HepG2 (cell line): ENCODE measurements at regions not wholly inside any gene's neighbourhood (a gene's known extent, or its start where the extent isn't known, plus 50 kb on each side); places are given as distances from the start of the nearest gene placed in this dataset.
A peak's percentile ranks its signal among the peaks of the same experiment; 100 is the strongest.

ENCODE experiments used
- ATAC-seq: fragments of 200-7000 bp; cut with Tn5 transposase; 3 replicates; pipeline ENCODE4 v1.9.1; 2020; ENCODE audit warnings: mild to moderate bottlenecking, moderate library complexity
- BruUV-seq: library from RNA; stranded (reverse); fragments of 400-500 nt; replicated peaks from 2 replicates; lab custom pipeline; 2021; lab: Mats Ljungman, UMichigan
- CTCF ChIA-PET: fragments of 300-600 bp; formaldehyde crosslinking; extraction: SDS; loops from one replicate; lab custom pipeline; 2021; ENCODE audit warnings: low total read pairs, inconsistent platforms, low intra/inter-chr PET ratio; lab: Yijun Ruan, JAX
- POLR2A ChIA-PET: fragments of 350-600 bp; sonication (Branson Sonifier 250); formaldehyde crosslinking; loops from one replicate; lab custom pipeline; 2020; ENCODE audit warnings: antibody characterized with exemption, inconsistent platforms; lab: Yijun Ruan, JAX
- DNase-seq: peaks from one replicate; pipeline ENCODE4 v3.0.0-alpha.2; 2015; ENCODE audit warnings: low spot score
- FAIRE-seq: peaks from 3 replicates; lab custom pipeline; 2011; peaks lifted over from hg19 to GRCh38; lab: Jason Lieb, UNC
- H2AFZ ChIP-seq: one replicate; pipeline ENCODE4 v1.6.1; 2011; ENCODE audit warnings: low read length, inconsistent platforms
- H3K27ac ChIP-seq: fragments of 300-600 bp; 3 replicates; pipeline ENCODE4 v1.8.0; 2011; ENCODE audit warnings: mixed run types, mild to moderate bottlenecking, mixed read lengths, low read length, inconsistent platforms; ENCODE audit not compliant: insufficient read depth; ENCODE audit errors: extremely low read length
- H3K27me3 ChIP-seq, 2 experiments: fragments of 200-600 bp in 1 of 2; 2 replicates in 1 of 2; 3 replicates in 1 of 2; pipeline versions ENCODE4 v1.6.0 to v1.8.0; 2011; ENCODE audit warnings: low read length in 2 of 2, mild to moderate bottlenecking in 2 of 2, moderate library complexity in 2 of 2, inconsistent platforms in 1 of 2; ENCODE audit not compliant: insufficient read depth in 2 of 2, control insufficient read depth in 1 of 2
- H3K36me3 ChIP-seq, 2 experiments: fragments of 200-600 bp in 1 of 2; replicated peaks in 1 of 2; 2 replicates in 1 of 2; 3 replicates in 1 of 2; pipeline versions ENCODE4 v1.5.1 to v1.8.0; 2011; ENCODE audit warnings: low read length in 2 of 2, inconsistent platforms in 1 of 2; ENCODE audit not compliant: insufficient read depth in 2 of 2, control insufficient read depth in 1 of 2
- H3K4me1 ChIP-seq: 2 replicates; pipeline ENCODE4 v1.5.1; 2012; ENCODE audit warnings: low read length, inconsistent platforms; ENCODE audit not compliant: insufficient read depth
- H3K4me2 ChIP-seq: 2 replicates; pipeline ENCODE4 v1.6.0; 2011; ENCODE audit warnings: low read depth, low read length, inconsistent platforms
- H3K4me3 ChIP-seq, 3 experiments: fragments of 200-600 bp in 1 of 3; sonication (generic), shearing (Covaris generic) in 1 of 3; replicated peaks in 1 of 3; 2 replicates each; pipeline ENCODE4 v1.5.1; 2011 to 2016; ENCODE audit warnings: low read length in 3 of 3, inconsistent platforms in 2 of 3, low read depth in 2 of 3, mild to moderate bottlenecking in 2 of 3, control low read depth in 1 of 3, mixed read lengths in 1 of 3; ENCODE audit not compliant: insufficient read depth in 1 of 3
- H3K79me2 ChIP-seq: one replicate; pipeline ENCODE4 v1.6.1; 2011; ENCODE audit warnings: low read length, inconsistent platforms; ENCODE audit not compliant: insufficient read depth
- H3K9ac ChIP-seq: 2 replicates; pipeline ENCODE4 v1.6.0; 2011; ENCODE audit warnings: mild to moderate bottlenecking, low read depth, low read length, inconsistent platforms; ENCODE audit not compliant: insufficient read depth
- H3K9me3 ChIP-seq: 2 replicates; pipeline ENCODE4 v1.5.1; 2012; ENCODE audit warnings: mild to moderate bottlenecking, low read length
- H4K20me1 ChIP-seq: 2 replicates; pipeline ENCODE4 v1.6.0; 2011; ENCODE audit warnings: inconsistent platforms, mild to moderate bottlenecking, low read length, moderate library complexity; ENCODE audit not compliant: insufficient read depth
- CTCF ChIP-seq: sonication (generic); formaldehyde crosslinking; IDR thresholded peaks from 2 replicates; pipeline ENCODE4 v1.5.0; 2020; ENCODE audit warnings: mild to moderate bottlenecking, missing genetic modification reagents, moderate library complexity
- NFAT5 ChIP-seq: sonication (generic); formaldehyde crosslinking; IDR thresholded peaks from 2 replicates; pipeline ENCODE4 v1.4.0; 2020; ENCODE audit warnings: missing genetic modification reagents
- SMAD9 ChIP-seq: sonication (generic); formaldehyde crosslinking; IDR thresholded peaks from 2 replicates; pipeline ENCODE4 v1.5.1; 2020; ENCODE audit warnings: mild to moderate bottlenecking, missing genetic modification reagents
- in situ Hi-C: cut with HindIII; loops from 2 replicates; pipeline ENCODE4 v1.10.0; 2017; ENCODE audit warnings: low pct_unique_long_range_greater_than_20kb; ENCODE audit not compliant: extremely low pct_ligation_motif_present
- intact Hi-C: fragments of 100-400 bp; cut with micrococcal nuclease; formaldehyde crosslinking; loops from one replicate; pipeline ENCODE4 v1.10.0; 2022; ENCODE audit not compliant: unreplicated experiment

- H3K27ac ChIP-seq, result no peak overlapping the region
- H3K9ac ChIP-seq, result no peak overlapping the region
- intact Hi-C loops, result loop anchor here (10.0 kb wide), 1 partner anchor 529 kb away; no protein-coding TSS in a partner anchor
- peak; percentile 35 for TF ChIP-seq CTCF (CRISPR knock-in tag)
- TF ChIP-seq SMAD9 (CRISPR knock-in tag), result no peak
- TF ChIP-seq NFAT5 (CRISPR knock-in tag), result no peak
- TF ChIP-seq, all 625 proteins: peak for 1
- Histone ChIP-seq H3K79me2 (no peaks in the 10 kb centered on the region), H2AFZ (no peak overlapping the region), H3K4me1 (no peaks in the 10 kb centered on the region), H3K27me3 (no peaks in the 10 kb centered on the region), H3K9me3 (no peaks in the 10 kb centered on the region), H3K4me3 (no peak overlapping the region), H3K4me2 (no peak overlapping the region), H3K36me3 (no peaks in the 10 kb centered on the region), H4K20me1 (no peaks in the 10 kb centered on the region)
- BruUV-seq, result no TSS peak
- DNase-seq (peak; percentile 0), FAIRE-seq (no peak), ATAC-seq (peak; percentile 69; the same call in 2 of the 3 replicates)
- ChIA-PET POLR2A (no interaction called here), CTCF (no interaction called here)
- in situ Hi-C loops, result loop anchor here (25.0 kb wide), 1 partner anchor 112 kb away; no protein-coding TSS in a partner anchor
Observed at GRCh38 chrY:7874080-7874479, 962.5 kb upstream of the AMELY start.
